IMR-90 (cell line): ENCODE measurements at regions not wholly inside any gene's neighbourhood (a gene's known extent, or its start where the extent isn't known, plus 50 kb on each side); places are given as distances from the start of the nearest gene placed in this dataset.

Experiments
- ATAC-seq: fragments of 200-7000 bp; cut with Tn5 transposase; 2 replicates; pipeline ENCODE4 v1.9.1; 2020; ENCODE audit warnings: low read depth, mild to moderate bottlenecking, moderate library complexity
- BruUV-seq: library from RNA; stranded (reverse); fragments of 400-500 nt; replicated peaks from 2 replicates; lab custom pipeline; 2021; lab: Mats Ljungman, UMichigan
- CTCF ChIA-PET: fragments of 300-600 bp; formaldehyde crosslinking; extraction: SDS; loops from one replicate; lab custom pipeline; 2021; ENCODE audit warnings: antibody characterized with exemption; lab: Yijun Ruan, JAX
- POLR2A ChIA-PET: fragments of 300-600 bp; sonication (Branson Sonifier 250); formaldehyde crosslinking; loops from one replicate; lab custom pipeline; 2022; ENCODE audit warnings: antibody characterized with exemption; ENCODE audit not compliant: unreplicated experiment; lab: Charles Lee
- DNase-seq: peaks from one replicate; pipeline ENCODE4 v3.0.0; 2013
- H2AFZ ChIP-seq: replicated peaks from 2 replicates; pipeline ENCODE3; 2013; ENCODE audit warnings: low read length, mild to moderate bottlenecking; ENCODE audit not compliant: poor library complexity
- H2AK5ac ChIP-seq: 2 replicates; pipeline ENCODE4 v1.6.1; 2013; ENCODE audit warnings: low read depth, low read length, inconsistent platforms
- H2AK9ac ChIP-seq: replicated peaks from 2 replicates; pipeline ENCODE3; 2013; ENCODE audit warnings: mild to moderate bottlenecking, low read depth, low read length, moderate library complexity; ENCODE audit not compliant: poor library complexity
- H2BK120ac ChIP-seq: 2 replicates; pipeline ENCODE4 v1.6.1; 2013; ENCODE audit warnings: low read depth, low read length, inconsistent platforms
- H2BK15ac ChIP-seq: 3 replicates; pipeline ENCODE4 v1.6.1; 2013; ENCODE audit warnings: low read depth, low read length, inconsistent platforms
- H2BK20ac ChIP-seq: 2 replicates; pipeline ENCODE4 v1.6.1; 2013; ENCODE audit warnings: low read depth, mild to moderate bottlenecking, inconsistent platforms, low read length, moderate library complexity
- H2BK5ac ChIP-seq: 2 replicates; pipeline ENCODE4 v1.6.1; 2013; ENCODE audit warnings: mild to moderate bottlenecking, low read depth, low read length, inconsistent platforms; ENCODE audit not compliant: poor library complexity, severe bottlenecking
- H3K14ac ChIP-seq: replicated peaks from 2 replicates; pipeline ENCODE4 v1.6.1; 2013; ENCODE audit warnings: low read depth, low read length, inconsistent platforms
- H3K18ac ChIP-seq: 2 replicates; pipeline ENCODE4 v1.6.1; 2013; ENCODE audit warnings: low read depth, low read length, control low read depth
- H3K23ac ChIP-seq: 2 replicates; pipeline ENCODE4 v1.6.1; 2013; ENCODE audit warnings: low read depth, low read length, inconsistent platforms
- H3K27ac ChIP-seq: 2 replicates; pipeline ENCODE4 v1.5.1; 2013; ENCODE audit warnings: mild to moderate bottlenecking, control low read depth, low read length; ENCODE audit not compliant: insufficient read depth
- H3K27me3 ChIP-seq: 2 replicates; pipeline ENCODE4 v1.6.1; 2013; ENCODE audit warnings: low read length; ENCODE audit not compliant: control insufficient read depth, insufficient read depth
- H3K36me3 ChIP-seq: 2 replicates; pipeline ENCODE4 v1.6.1; 2013; ENCODE audit warnings: low read length, mixed read lengths; ENCODE audit not compliant: control insufficient read depth, insufficient read depth
- H3K4ac ChIP-seq: 2 replicates; pipeline ENCODE4 v1.6.1; 2013; ENCODE audit warnings: low read depth, low read length, inconsistent platforms
- H3K4me1 ChIP-seq: 2 replicates; pipeline ENCODE4 v1.6.1; 2013; ENCODE audit warnings: low read length, mixed read lengths; ENCODE audit not compliant: control insufficient read depth, insufficient read depth
- H3K4me2 ChIP-seq: 2 replicates; pipeline ENCODE4 v1.6.1; 2013; ENCODE audit warnings: low read depth, mild to moderate bottlenecking, control low read depth, low read length, moderate library complexity
- H3K4me3 ChIP-seq: 2 replicates; pipeline ENCODE4 v1.5.1; 2013; ENCODE audit warnings: low read depth, mild to moderate bottlenecking, control low read depth, low read length, moderate library complexity; ENCODE audit not compliant: insufficient read depth
- H3K56ac ChIP-seq: 2 replicates; pipeline ENCODE4 v1.6.1; 2013; ENCODE audit warnings: low read length, inconsistent platforms; ENCODE audit not compliant: insufficient read depth; ENCODE audit errors: extremely low read depth
- H3K79me1 ChIP-seq, 2 experiments: 2 replicates each; pipeline ENCODE4 v1.6.1; 2013; ENCODE audit warnings: low read length in 2 of 2, inconsistent platforms in 1 of 2, low read depth in 1 of 2
- H3K9ac ChIP-seq: 2 replicates; pipeline ENCODE4 v1.6.1; 2013; ENCODE audit warnings: low read depth, low read length, control low read depth
- H3K9me1 ChIP-seq: 2 replicates; pipeline ENCODE4 v1.6.1; 2013; ENCODE audit warnings: low read length, inconsistent platforms; ENCODE audit not compliant: insufficient read depth
- H3K9me3 ChIP-seq: 2 replicates; pipeline ENCODE4 v1.6.1; 2013; ENCODE audit warnings: low read length; ENCODE audit not compliant: control insufficient read depth, insufficient read depth
- H4K20me1 ChIP-seq: 2 replicates; pipeline ENCODE4 v1.6.1; 2013; ENCODE audit warnings: low read length, inconsistent platforms; ENCODE audit not compliant: insufficient read depth
- H4K5ac ChIP-seq: 2 replicates; pipeline ENCODE4 v1.6.1; 2013; ENCODE audit warnings: mild to moderate bottlenecking, low read depth, low read length, control low read depth
- H4K8ac ChIP-seq, 2 experiments: 2 replicates each; pipeline ENCODE4 v1.6.1; 2013; ENCODE audit warnings: low read depth in 2 of 2, low read length in 2 of 2, control low read depth in 1 of 2, inconsistent platforms in 1 of 2
- H4K91ac ChIP-seq: 2 replicates; pipeline ENCODE4 v1.6.1; 2013; ENCODE audit warnings: low read depth, low read length, inconsistent platforms; ENCODE audit not compliant: insufficient read depth
- CHD1 ChIP-seq: IDR thresholded peaks from 2 replicates; pipeline ENCODE4 v1.6.1; 2012; ENCODE audit warnings: low read depth, low read length, improper control_type of control experiment
- FOS ChIP-seq: fragments of 150-350 bp; IDR thresholded peaks from 2 replicates; pipeline ENCODE4 v1.6.1; 2016; ENCODE audit warnings: low read depth, low read length
- MAFK ChIP-seq: IDR thresholded peaks from 2 replicates; pipeline ENCODE4 v1.6.1; 2012; ENCODE audit warnings: low read depth, low read length, improper control_type of control experiment
- NFE2L2 ChIP-seq: fragments of 150-350 bp; IDR thresholded peaks from 2 replicates; pipeline ENCODE4 v1.6.1; 2016; ENCODE audit warnings: low read depth, mild to moderate bottlenecking, low read length
- RFX5 ChIP-seq: IDR thresholded peaks from 2 replicates; pipeline ENCODE4 v1.8.0; 2012; ENCODE audit warnings: low read depth, mild to moderate bottlenecking, low read length, moderate library complexity
- WGBS, 2 experiments: methylation state at CpG; one replicate each; pipeline versions ENCODE4 v1.1.5 to v1.1.7; 2013; ENCODE audit warnings: missing lambda C conversion rate in 2 of 2; ENCODE audit not compliant: insufficient read length in 1 of 2; ENCODE audit errors: extremely low coverage in 2 of 2; 5-methylcytosine and 5-hydroxymethylcytosine counted together
- dilution Hi-C: fragments of 300-500 bp; cut with HindIII; formaldehyde crosslinking; loops from one replicate; pipeline ENCODE4 v1.14.3; 2018; ENCODE audit warnings: low sequenced_read_pairs; ENCODE audit not compliant: unreplicated experiment
- in situ Hi-C: fragments of 300-500 bp; cut with MboI; formaldehyde crosslinking; loops from 3 replicates; pipeline ENCODE4 v1.14.3; 2019; ENCODE audit warnings: low sequenced_read_pairs, inconsistent platforms, mixed read lengths
- intact Hi-C: fragments of 100-400 bp; cut with micrococcal nuclease; formaldehyde crosslinking; loops from 2 replicates; pipeline ENCODE4 v1.10.0; 2022

DNA sequence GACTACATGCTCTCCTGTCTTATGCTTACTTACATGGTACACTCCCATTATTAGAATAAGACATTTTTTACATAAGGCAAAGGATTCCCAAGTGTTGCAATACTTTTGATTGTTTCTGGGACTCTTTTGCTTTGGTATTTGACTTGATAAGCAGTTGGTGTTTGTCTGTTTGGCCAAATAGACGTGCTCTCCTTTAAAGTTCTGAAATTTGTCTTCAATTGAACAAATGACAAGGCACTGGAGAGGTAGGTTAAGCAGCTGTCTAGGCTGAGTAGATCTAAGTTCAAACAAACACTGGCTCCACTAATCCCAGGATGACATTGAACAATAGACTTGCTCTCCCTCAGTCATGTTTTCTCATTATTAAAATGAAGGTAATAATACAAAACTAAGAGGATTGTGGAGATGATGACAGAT, 430.5 kb downstream of the STK39 start:
- no CpG with 5 or more reads among the region's 1 CpG for WGBS, 2 experiments

More for the DNA sequence above, 430.5 kb downstream of the STK39 start:
- no peak overlapping the region for H2AFZ ChIP-seq
- H3K18ac ChIP-seq = no peak overlapping the region
- TF ChIP-seq FOS = no peak
- no peak for TF ChIP-seq CHD1
- no peak for TF ChIP-seq NFE2L2
- no peak for TF ChIP-seq RFX5
- no peak for TF ChIP-seq MAFK
- no peak overlapping the region for H2AK9ac ChIP-seq
- H2BK15ac ChIP-seq = no peak overlapping the region
- DNase-seq = no peak
- no peak overlapping the region for H2BK20ac ChIP-seq
- ChIA-PET CTCF (no interaction called here), POLR2A (no interaction called here)
- H4K8ac ChIP-seq = no peak overlapping the region
- H2BK5ac ChIP-seq = no peak overlapping the region
- no peak for ATAC-seq
- no peaks in the 10 kb centered on the region for H3K9me3 ChIP-seq
- intact Hi-C loops (no loop called here), dilution Hi-C loops (no loop called here), in situ Hi-C loops (no loop called here)
- no peak overlapping the region for H3K4me3 ChIP-seq
- no TSS peak for BruUV-seq
- no peak overlapping the region for H2AK5ac ChIP-seq
- no peaks in the 10 kb centered on the region; the same call in 1 of the 2 replicates for H3K27me3 ChIP-seq
- no peaks in the 10 kb centered on the region for H3K9me1 ChIP-seq
- H3K27ac ChIP-seq = no peak overlapping the region
- H3K14ac ChIP-seq = no peak overlapping the region
- H4K91ac ChIP-seq = no peak overlapping the region
- no peaks in the 10 kb centered on the region for H3K79me1 ChIP-seq
- no peak overlapping the region for H3K9ac ChIP-seq
- no peaks in the 10 kb centered on the region for H3K36me3 ChIP-seq
- no peaks in the 10 kb centered on the region for H4K20me1 ChIP-seq
- no peak overlapping the region for H3K23ac ChIP-seq
- H3K56ac ChIP-seq = no peak overlapping the region
- no peak overlapping the region for H3K4ac ChIP-seq
- no peak overlapping the region for H4K5ac ChIP-seq
- no peaks in the 10 kb centered on the region for H3K4me1 ChIP-seq
- no peak overlapping the region for H3K4me2 ChIP-seq
- H2BK120ac ChIP-seq = no peak overlapping the region
